ENCODE measurements at regions not wholly inside any gene's neighbourhood (a gene's known extent, or its start where the extent isn't known, plus 50 kb on each side); places are given as distances from the start of the nearest gene placed in this dataset.

GRCh38 chr16:65305266-65305959, 183.6 kb upstream of the CDH11 start:
- H3K27me3 ChIP-seq (ENCODE audit: control insufficient read depth, insufficient read depth, low read length) = no peaks in the 10 kb centered on the region
- ChIA-PET CTCF (no interaction called here), POLR2A (no interaction called here)
- H3K36me3 ChIP-seq (ENCODE audit: control insufficient read depth, insufficient read depth, low read length) = no peaks in the 10 kb centered on the region
- TF ChIP-seq CTCF (IDR thresholded peaks at IDR 0.05; ENCODE audit: insufficient read depth, low read depth, low read length) = no peak
- H3K4me3 ChIP-seq (ENCODE audit: low read depth, low read length) = no peak overlapping the region
- no peak for DNase-seq (ENCODE audit: low read depth)

GRCh38 chr16:65301029-65301428, 179.2 kb upstream of the CDH11 start:
- no peak for TF ChIP-seq CTCF (IDR thresholded peaks at IDR 0.05; ENCODE audit: insufficient read depth, low read depth, low read length)
- CTCF ChIA-PET = interaction anchor here (1.1 kb wide), 1 partner anchor 11 kb away, joined by 3 read pairs; no protein-coding TSS in a partner anchor
- Histone ChIP-seq H3K4me3 (ENCODE audit: low read depth, low read length) (no peak overlapping the region), H3K36me3 (ENCODE audit: control insufficient read depth, insufficient read depth, low read length) (no peaks in the 10 kb centered on the region), H3K27me3 (ENCODE audit: control insufficient read depth, insufficient read depth, low read length) (no peaks in the 10 kb centered on the region)
- POLR2A ChIA-PET = no interaction called here
- DNase-seq (ENCODE audit: low read depth) = no peak

- Histone ChIP-seq H3K4me3 (ENCODE audit: low read depth, low read length) (no peak overlapping the region), H3K36me3 (ENCODE audit: control insufficient read depth, insufficient read depth, low read length) (no peaks in the 10 kb centered on the region), H3K27me3 (ENCODE audit: control insufficient read depth, insufficient read depth, low read length) (no peaks in the 10 kb centered on the region; the same call in 1 of the 2 replicates)
- ChIA-PET POLR2A (no interaction called here), CTCF (interaction anchor here (1.3 kb wide), 1 partner anchor 16 kb away, joined by 4 read pairs; no protein-coding TSS in a partner anchor)
- DNase-seq (ENCODE audit: low read depth) = no peak
- TF ChIP-seq CTCF (IDR thresholded peaks at IDR 0.05; ENCODE audit: insufficient read depth, low read depth, low read length) = no peak
These were observed 175.6 kb upstream of the CDH11 start for GRCh38 chr16:65297453-65297852.

- ChIA-PET POLR2A (no interaction called here), CTCF (no interaction called here)
- no peak overlapping the region for H3K4me3 ChIP-seq (ENCODE audit: low read depth, low read length)
- no peaks in the 10 kb centered on the region; the same call in 1 of the 2 replicates for H3K27me3 ChIP-seq (ENCODE audit: control insufficient read depth, insufficient read depth, low read length)
- H3K36me3 ChIP-seq (ENCODE audit: control insufficient read depth, insufficient read depth, low read length) = no peaks in the 10 kb centered on the region
- no peak for TF ChIP-seq CTCF (IDR thresholded peaks at IDR 0.05; ENCODE audit: insufficient read depth, low read depth, low read length)
- no peak for DNase-seq (ENCODE audit: low read depth)
These were observed 173.7 kb upstream of the CDH11 start for GRCh38 chr16:65295527-65295926.

- POLR2A ChIA-PET = no interaction called here
- Histone ChIP-seq H3K27me3 (ENCODE audit: control insufficient read depth, insufficient read depth, low read length) (no peaks in the 10 kb centered on the region; the same call in 1 of the 2 replicates), H3K36me3 (ENCODE audit: control insufficient read depth, insufficient read depth, low read length) (no peaks in the 10 kb centered on the region), H3K4me3 (ENCODE audit: low read depth, low read length) (no peak overlapping the region)
- no peak for DNase-seq (ENCODE audit: low read depth)
- no peak for TF ChIP-seq CTCF (IDR thresholded peaks at IDR 0.05; ENCODE audit: insufficient read depth, low read depth, low read length)
- CTCF ChIA-PET = no interaction called here
These were observed 172.8 kb upstream of the CDH11 start for GRCh38 chr16:65294708-65295107.
